Smooth muscle cell (in vitro differentiated cells): ENCODE measurements at regions not wholly inside any gene's neighbourhood (a gene's known extent, or its start where the extent isn't known, plus 50 kb on each side); places are given as distances from the start of the nearest gene placed in this dataset.
"Not testable (repeated sequence)": the region's sequence is repeated elsewhere in the genome, so short reads cannot be mapped to it uniquely, and the experiment has no call there.

ENCODE experiments used
- DNase-seq: peaks from one replicate; lab custom pipeline; 2025; ENCODE audit not compliant: unreplicated experiment; lab: John Stamatoyannopoulos, UW
- H2AFZ ChIP-seq: fragments of 200-600 bp; sonication (generic); 2 replicates; pipeline ENCODE4 v1.6.0; 2016; ENCODE audit warnings: antibody characterized with exemption, low read depth, mild to moderate bottlenecking
- H3F3A ChIP-seq: fragments of 200-600 bp; sonication (generic); 2 replicates; pipeline ENCODE4 v1.6.0; 2017; ENCODE audit warnings: antibody characterized with exemption, low read depth
- H3K27ac ChIP-seq: fragments of 200-600 bp; sonication (generic); 2 replicates; pipeline ENCODE4 v1.5.1; 2016; ENCODE audit warnings: low read depth, mild to moderate bottlenecking
- H3K27me3 ChIP-seq: fragments of 200-600 bp; sonication (generic); 2 replicates; pipeline ENCODE4 v1.6.1; 2016; ENCODE audit warnings: low read depth, mild to moderate bottlenecking
- H3K36me3 ChIP-seq: fragments of 200-600 bp; sonication (generic); 2 replicates; pipeline ENCODE4 v1.5.1; 2016; ENCODE audit warnings: low read depth
- H3K4me1 ChIP-seq: fragments of 200-600 bp; sonication (generic); 2 replicates; pipeline ENCODE4 v1.5.1; 2016; ENCODE audit warnings: low read depth
- H3K4me2 ChIP-seq: fragments of 200-600 bp; sonication (generic); 2 replicates; pipeline ENCODE4 v1.6.0; 2016; ENCODE audit warnings: mild to moderate bottlenecking
- H3K4me3 ChIP-seq: fragments of 200-600 bp; sonication (generic); 2 replicates; pipeline ENCODE4 v1.5.1; 2016; ENCODE audit warnings: mild to moderate bottlenecking
- H3K79me2 ChIP-seq: fragments of 200-600 bp; sonication (generic); 2 replicates; pipeline ENCODE4 v1.6.0; 2016; ENCODE audit warnings: low read depth, mild to moderate bottlenecking
- H3K9ac ChIP-seq: fragments of 200-600 bp; sonication (generic); 2 replicates; pipeline ENCODE4 v1.6.0; 2016; ENCODE audit warnings: low read depth
- H3K9me3 ChIP-seq: fragments of 200-600 bp; sonication (generic); replicated peaks from 2 replicates; pipeline ENCODE4 v1.5.1; 2016; ENCODE audit warnings: low read depth
- H4K20me1 ChIP-seq: fragments of 200-600 bp; sonication (generic); 2 replicates; pipeline ENCODE4 v1.6.0; 2016; ENCODE audit warnings: low read depth
- WGBS: methylation state at CpG from one replicate; pipeline ENCODE4 v1.1.7; 2016; ENCODE audit warnings: low lambda C conversion rate; 5-methylcytosine and 5-hydroxymethylcytosine counted together
- TF ChIP-seq, protein P1 (sequence below): fragments of 200-600 bp; sonication (generic); IDR thresholded peaks from 2 replicates; pipeline ENCODE4 v1.5.1; 2017; ENCODE audit warnings: borderline replicate concordance, mild to moderate bottlenecking, antibody characterized with exemption; ENCODE audit not compliant: insufficient read depth, poor library complexity, severe bottlenecking

DNA sequence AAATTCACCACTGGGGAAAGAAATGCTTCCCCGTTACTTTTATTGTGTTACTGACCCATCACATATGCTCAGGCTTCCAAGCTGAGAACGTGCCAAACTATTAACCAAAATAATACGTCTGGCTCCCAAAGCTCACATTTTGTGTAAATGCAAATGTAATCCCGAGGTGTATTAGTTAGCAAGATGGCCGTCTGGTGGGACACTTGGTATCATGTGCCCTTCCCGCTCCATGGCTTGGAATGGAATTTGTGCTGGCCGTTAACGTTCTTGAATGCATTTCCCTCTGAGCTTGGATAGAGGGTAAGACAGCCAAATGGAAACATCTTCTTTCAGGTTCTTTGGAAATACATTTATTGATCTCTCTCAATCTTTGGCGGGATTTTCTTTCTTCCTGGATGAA is 105.0 kb downstream of the MFAP3L start:
- H3K4me2 ChIP-seq: no peak overlapping the region
- H3K27ac ChIP-seq: no peak overlapping the region
- no peak overlapping the region for H3K9ac ChIP-seq
- no peaks in the 10 kb centered on the region for H3K9me3 ChIP-seq
- WGBS: 78% methylated on average over 9 of the region's 9 CpGs
- H3F3A ChIP-seq: no peaks in the 10 kb centered on the region
- no peaks in the 10 kb centered on the region for H4K20me1 ChIP-seq
- DNase-seq: no peak
- H3K36me3 ChIP-seq: no peaks in the 10 kb centered on the region
- TF ChIP-seq, protein P1, sequence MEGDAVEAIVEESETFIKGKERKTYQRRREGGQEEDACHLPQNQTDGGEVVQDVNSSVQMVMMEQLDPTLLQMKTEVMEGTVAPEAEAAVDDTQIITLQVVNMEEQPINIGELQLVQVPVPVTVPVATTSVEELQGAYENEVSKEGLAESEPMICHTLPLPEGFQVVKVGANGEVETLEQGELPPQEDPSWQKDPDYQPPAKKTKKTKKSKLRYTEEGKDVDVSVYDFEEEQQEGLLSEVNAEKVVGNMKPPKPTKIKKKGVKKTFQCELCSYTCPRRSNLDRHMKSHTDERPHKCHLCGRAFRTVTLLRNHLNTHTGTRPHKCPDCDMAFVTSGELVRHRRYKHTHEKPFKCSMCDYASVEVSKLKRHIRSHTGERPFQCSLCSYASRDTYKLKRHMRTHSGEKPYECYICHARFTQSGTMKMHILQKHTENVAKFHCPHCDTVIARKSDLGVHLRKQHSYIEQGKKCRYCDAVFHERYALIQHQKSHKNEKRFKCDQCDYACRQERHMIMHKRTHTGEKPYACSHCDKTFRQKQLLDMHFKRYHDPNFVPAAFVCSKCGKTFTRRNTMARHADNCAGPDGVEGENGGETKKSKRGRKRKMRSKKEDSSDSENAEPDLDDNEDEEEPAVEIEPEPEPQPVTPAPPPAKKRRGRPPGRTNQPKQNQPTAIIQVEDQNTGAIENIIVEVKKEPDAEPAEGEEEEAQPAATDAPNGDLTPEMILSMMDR: no peak
- H3K4me3 ChIP-seq: no peak overlapping the region
- no peaks in the 10 kb centered on the region for H3K79me2 ChIP-seq
- H3K4me1 ChIP-seq: peaks cover 8% of the 10 kb centered on the region
- H3K27me3 ChIP-seq: no peaks in the 10 kb centered on the region
- no peak overlapping the region for H2AFZ ChIP-seq

DNA sequence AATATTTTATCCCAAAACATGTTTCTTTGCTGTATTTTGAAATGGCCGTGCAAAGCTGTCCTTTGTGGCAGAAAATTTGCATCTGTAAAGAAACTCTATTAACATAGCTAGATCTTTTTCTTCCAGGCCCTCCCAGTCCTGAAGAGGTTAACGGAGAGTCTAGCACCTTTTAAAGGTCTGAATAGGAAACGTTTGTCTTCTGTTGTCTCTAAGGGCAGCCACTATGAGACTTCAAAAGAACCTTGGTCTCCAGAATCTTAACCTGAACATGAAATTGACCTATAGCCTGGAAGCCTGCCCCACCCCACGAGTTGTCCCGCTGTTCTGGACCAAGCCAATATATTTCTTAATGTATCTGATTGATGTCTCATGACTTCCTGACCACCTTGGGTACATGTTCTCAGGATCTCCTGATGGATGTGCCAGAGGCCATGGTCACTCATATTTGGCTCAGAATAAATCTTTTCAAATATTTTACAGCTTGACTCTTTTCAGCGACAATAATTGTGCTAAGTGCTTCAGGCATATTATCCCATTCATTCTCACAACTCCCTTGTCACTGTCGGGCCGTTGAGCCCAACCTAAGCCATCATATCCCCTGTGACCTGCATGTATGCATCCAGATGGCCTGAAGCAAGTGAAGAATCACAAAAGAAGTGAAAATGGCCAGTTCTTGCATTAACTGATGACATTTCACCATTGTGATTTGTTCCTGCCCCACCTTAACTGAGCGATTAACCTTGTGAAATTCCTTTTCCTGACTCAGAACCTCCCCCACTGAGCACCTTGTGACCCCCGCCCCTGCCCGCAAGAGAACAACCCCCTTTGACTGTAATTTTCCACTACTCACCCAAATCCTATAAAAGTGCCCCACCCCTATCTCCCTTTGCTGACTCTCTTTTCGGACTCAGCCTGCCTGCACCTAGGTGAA is 106.7 kb downstream of the MFAP3L start:
- not testable (repeated sequence) for H2AFZ ChIP-seq, H3K36me3 ChIP-seq, DNase-seq, H3K9me3 ChIP-seq, H4K20me1 ChIP-seq, H3K9ac ChIP-seq, H3F3A ChIP-seq, H3K4me3 ChIP-seq, H3K27me3 ChIP-seq, H3K4me1 ChIP-seq, H3K4me2 ChIP-seq, H3K79me2 ChIP-seq
- WGBS: 30% methylated on average over 12 of the region's 12 CpGs
- H3K27ac ChIP-seq: peak overlapping the region; percentile 48

DNA sequence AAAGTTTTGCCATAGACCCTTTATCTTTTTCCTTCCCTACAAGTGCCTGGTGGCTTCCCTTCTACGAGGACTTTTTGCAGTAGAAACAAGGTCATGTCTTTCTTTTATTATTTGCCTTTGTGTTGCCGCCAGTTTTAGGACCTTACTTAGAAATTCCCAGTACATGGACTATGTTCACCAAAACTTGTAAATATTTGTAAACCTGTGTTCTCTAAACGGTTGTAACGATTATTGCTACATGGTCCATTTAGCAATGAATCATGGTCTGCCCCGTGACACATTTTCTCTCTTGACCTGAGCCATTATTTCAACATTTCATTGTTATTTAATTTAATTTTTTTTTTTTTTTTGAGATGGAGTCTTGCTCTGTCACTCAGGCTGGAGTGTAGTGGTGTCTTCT is 110.7 kb downstream of the MFAP3L start:
- no peak for DNase-seq
- H3K27ac ChIP-seq: no peak overlapping the region
- H3K36me3 ChIP-seq: no peaks in the 10 kb centered on the region
- H3F3A ChIP-seq: no peaks in the 10 kb centered on the region
- H3K27me3 ChIP-seq: no peaks in the 10 kb centered on the region
- H3K4me1 ChIP-seq: no peaks in the 10 kb centered on the region
- 93% methylated on average over 5 of the region's 5 CpGs for WGBS
- TF ChIP-seq, protein P1: no peak
- H4K20me1 ChIP-seq: no peaks in the 10 kb centered on the region
- no peak overlapping the region for H2AFZ ChIP-seq
- H3K9ac ChIP-seq: no peak overlapping the region
- no peak overlapping the region for H3K4me3 ChIP-seq
- no peaks in the 10 kb centered on the region for H3K79me2 ChIP-seq
- no peaks in the 10 kb centered on the region for H3K9me3 ChIP-seq
- no peak overlapping the region for H3K4me2 ChIP-seq

DNA sequence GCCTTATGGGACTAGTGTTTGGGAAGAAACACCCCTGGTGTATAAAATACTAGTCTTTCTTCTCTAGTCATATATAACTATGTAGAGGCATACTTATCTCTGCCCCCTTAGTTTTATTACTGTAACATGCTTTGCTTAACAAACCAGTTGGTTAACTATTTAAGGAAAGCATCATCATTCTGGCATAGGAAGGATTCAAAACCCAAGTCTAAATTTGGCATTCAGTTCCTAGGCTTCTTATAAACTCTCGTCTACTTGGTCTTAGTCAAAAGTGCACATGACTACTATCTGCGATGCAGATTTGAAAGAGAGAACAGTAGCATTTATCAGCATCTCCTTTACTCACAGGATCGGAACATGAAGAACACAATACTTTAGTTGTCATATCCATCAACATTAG is 111.3 kb downstream of the MFAP3L start:
- H3K9me3 ChIP-seq: no peaks in the 10 kb centered on the region
- no peak for DNase-seq
- H3K4me2 ChIP-seq: no peak overlapping the region
- no peak overlapping the region for H3K27ac ChIP-seq
- no peaks in the 10 kb centered on the region for H3K27me3 ChIP-seq
- no peaks in the 10 kb centered on the region for H3K36me3 ChIP-seq
- no peak overlapping the region for H3K9ac ChIP-seq
- WGBS: 90% methylated on average over 3 of the region's 3 CpGs
- no peak overlapping the region for H3K4me3 ChIP-seq
- H4K20me1 ChIP-seq: no peaks in the 10 kb centered on the region
- no peak overlapping the region for H2AFZ ChIP-seq
- H3K4me1 ChIP-seq: no peaks in the 10 kb centered on the region
- H3F3A ChIP-seq: no peaks in the 10 kb centered on the region
- TF ChIP-seq, protein P1: no peak
- no peaks in the 10 kb centered on the region for H3K79me2 ChIP-seq
